MCF 10A (cell line): ENCODE measurements at regions not wholly inside any gene's neighbourhood (a gene's known extent, or its start where the extent isn't known, plus 50 kb on each side); places are given as distances from the start of the nearest gene placed in this dataset.

Source experiments
- BruUV-seq: library from RNA; stranded (reverse); fragments of 400-500 nt; replicated peaks from 2 replicates; lab custom pipeline; 2021; lab: Mats Ljungman, UMichigan
- CTCF ChIA-PET: fragments of 300-600 bp; sonication (Branson Sonifier 250); formaldehyde crosslinking; extraction: SDS; loops from one replicate; lab custom pipeline; 2021; ENCODE audit warnings: antibody characterized with exemption, inconsistent platforms; lab: Yijun Ruan, JAX
- POLR2A ChIA-PET: fragments of 300-600, 350-650 bp; sonication (Branson Sonifier 250); formaldehyde crosslinking; extraction: SDS; loops from one replicate; lab custom pipeline; 2020; ENCODE audit warnings: antibody characterized with exemption, inconsistent platforms; lab: Yijun Ruan, JAX
- DNase-seq: peaks from one replicate; pipeline ENCODE4 v3.0.0-alpha.2; 2018; ENCODE audit not compliant: unreplicated experiment
- H3K27ac Mint-ChIP-seq: one replicate; pipeline ENCODE4 v1.8.0; 2022; ENCODE audit warnings: mild to moderate bottlenecking, low read depth, mixed read lengths; ENCODE audit not compliant: unreplicated experiment
- H3K27me3 Mint-ChIP-seq: one replicate; pipeline ENCODE4 v1.8.0; 2022; ENCODE audit warnings: mixed read lengths; ENCODE audit not compliant: insufficient read depth, unreplicated experiment
- H3K36me3 Mint-ChIP-seq: one replicate; pipeline ENCODE4 v1.8.0; 2022; ENCODE audit warnings: mild to moderate bottlenecking, moderate library complexity, mixed read lengths; ENCODE audit not compliant: insufficient read depth, unreplicated experiment
- H3K4me1 Mint-ChIP-seq: one replicate; pipeline ENCODE4 v1.8.0; 2022; ENCODE audit warnings: mixed read lengths; ENCODE audit not compliant: insufficient read depth, unreplicated experiment
- H3K4me3 Mint-ChIP-seq: one replicate; pipeline ENCODE4 v1.8.0; 2022; ENCODE audit warnings: mild to moderate bottlenecking, moderate library complexity, mixed read lengths; ENCODE audit not compliant: unreplicated experiment
- H3K9me3 Mint-ChIP-seq: one replicate; pipeline ENCODE4 v1.8.0; 2022; ENCODE audit warnings: mixed read lengths; ENCODE audit not compliant: unreplicated experiment
- intact Hi-C: fragments of 100-400 bp; cut with micrococcal nuclease; formaldehyde crosslinking; loops from 2 replicates; pipeline ENCODE4 v1.14.1; 2022
- TF ChIP-seq, protein P1 (sequence below): fragments of 200-600 bp; IDR thresholded peaks from one replicate; pipeline ENCODE4 v1.8.0; 2022; ENCODE audit warnings: antibody characterized with exemption, mild to moderate bottlenecking; ENCODE audit not compliant: unreplicated experiment

DNA sequence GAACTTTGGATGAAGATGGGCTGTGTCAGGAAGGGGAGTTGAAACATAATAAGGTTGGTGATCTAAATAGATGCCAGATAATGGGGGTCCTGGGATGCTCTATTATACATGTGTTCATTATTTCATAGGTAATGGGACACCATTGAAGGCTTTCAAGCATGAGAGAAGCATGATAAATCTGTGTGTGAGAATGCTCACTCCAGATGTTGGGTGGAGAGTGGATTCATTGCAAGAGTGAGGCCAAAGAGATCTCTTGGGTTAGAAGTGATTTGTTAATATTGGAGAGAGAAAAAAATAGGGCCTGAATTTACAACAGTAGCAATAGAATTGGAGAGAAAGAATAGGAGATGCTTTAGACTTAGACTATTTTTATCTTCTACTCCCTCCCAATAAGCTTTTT, 321.3 kb downstream of the SAMD5 start:
- H3K27ac Mint-ChIP-seq, result no peak overlapping the region
- TF ChIP-seq, protein P1, sequence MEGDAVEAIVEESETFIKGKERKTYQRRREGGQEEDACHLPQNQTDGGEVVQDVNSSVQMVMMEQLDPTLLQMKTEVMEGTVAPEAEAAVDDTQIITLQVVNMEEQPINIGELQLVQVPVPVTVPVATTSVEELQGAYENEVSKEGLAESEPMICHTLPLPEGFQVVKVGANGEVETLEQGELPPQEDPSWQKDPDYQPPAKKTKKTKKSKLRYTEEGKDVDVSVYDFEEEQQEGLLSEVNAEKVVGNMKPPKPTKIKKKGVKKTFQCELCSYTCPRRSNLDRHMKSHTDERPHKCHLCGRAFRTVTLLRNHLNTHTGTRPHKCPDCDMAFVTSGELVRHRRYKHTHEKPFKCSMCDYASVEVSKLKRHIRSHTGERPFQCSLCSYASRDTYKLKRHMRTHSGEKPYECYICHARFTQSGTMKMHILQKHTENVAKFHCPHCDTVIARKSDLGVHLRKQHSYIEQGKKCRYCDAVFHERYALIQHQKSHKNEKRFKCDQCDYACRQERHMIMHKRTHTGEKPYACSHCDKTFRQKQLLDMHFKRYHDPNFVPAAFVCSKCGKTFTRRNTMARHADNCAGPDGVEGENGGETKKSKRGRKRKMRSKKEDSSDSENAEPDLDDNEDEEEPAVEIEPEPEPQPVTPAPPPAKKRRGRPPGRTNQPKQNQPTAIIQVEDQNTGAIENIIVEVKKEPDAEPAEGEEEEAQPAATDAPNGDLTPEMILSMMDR, result no peak
- ChIA-PET POLR2A (no interaction called here), CTCF (no interaction called here)
- H3K4me3 Mint-ChIP-seq, result no peak overlapping the region
- no peaks in the 10 kb centered on the region for H3K36me3 Mint-ChIP-seq
- intact Hi-C loops, result no loop called here
- DNase-seq, result no peak
- H3K27me3 Mint-ChIP-seq, result no peaks in the 10 kb centered on the region
- peaks cover 7% of the 10 kb centered on the region for H3K4me1 Mint-ChIP-seq
- BruUV-seq, result no TSS peak
- H3K9me3 Mint-ChIP-seq, result no peaks in the 10 kb centered on the region

DNA sequence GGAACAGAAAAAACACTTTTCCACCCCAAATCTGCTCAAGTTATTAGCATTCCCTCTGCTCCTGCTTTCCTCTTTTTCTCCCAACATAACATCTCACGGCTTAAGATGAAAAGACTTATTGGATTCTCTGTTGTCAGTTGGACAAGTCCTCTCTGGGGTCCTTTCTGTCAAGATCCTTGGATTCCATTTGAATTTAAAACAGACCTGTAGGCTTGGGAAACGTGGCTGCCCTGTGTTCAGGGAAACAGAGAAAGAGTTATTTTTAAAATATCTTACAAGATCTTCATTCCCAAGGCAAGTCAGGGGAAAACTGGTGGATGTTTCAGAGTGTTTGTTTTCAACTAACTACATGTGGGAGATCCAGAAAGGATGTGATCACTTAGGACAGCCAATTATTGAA, 322.9 kb downstream of the SAMD5 start:
- no peak overlapping the region for H3K4me3 Mint-ChIP-seq
- peaks cover 7% of the 10 kb centered on the region for H3K4me1 Mint-ChIP-seq
- H3K27me3 Mint-ChIP-seq, result no peaks in the 10 kb centered on the region
- no peaks in the 10 kb centered on the region for H3K9me3 Mint-ChIP-seq
- no peaks in the 10 kb centered on the region for H3K36me3 Mint-ChIP-seq
- POLR2A ChIA-PET, result interaction anchor here (0.7 kb wide), 1 partner anchor 319 kb away, joined by 3 read pairs; no protein-coding TSS in a partner anchor
- CTCF ChIA-PET, result no interaction called here
- TF ChIP-seq, protein P1, result no peak
- DNase-seq, result no peak
- no peak overlapping the region for H3K27ac Mint-ChIP-seq
- no TSS peak for BruUV-seq
- intact Hi-C loops, result no loop called here

DNA sequence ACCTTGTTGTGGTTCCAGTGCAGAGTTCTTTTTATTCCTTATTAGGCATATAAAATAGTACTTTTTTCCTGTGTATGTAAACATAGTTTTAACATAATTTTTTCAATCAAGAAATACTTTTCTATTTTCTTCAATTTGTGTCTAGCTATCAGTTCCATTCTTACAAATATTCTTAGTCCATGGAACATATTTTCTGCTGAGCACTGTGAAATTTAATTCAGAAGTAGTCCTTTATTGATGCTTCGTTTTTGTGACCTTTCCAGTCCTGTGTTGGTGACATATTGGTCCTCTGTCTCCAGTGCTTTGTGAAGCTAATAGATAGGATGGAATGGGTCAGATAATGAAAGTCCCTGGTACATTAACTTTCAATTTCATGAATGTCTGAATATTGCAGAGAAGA, 325.1 kb downstream of the SAMD5 start:
- Mint-ChIP-seq H3K9me3 (no peaks in the 10 kb centered on the region), H3K36me3 (no peaks in the 10 kb centered on the region), H3K4me1 (peaks cover 7% of the 10 kb centered on the region), H3K4me3 (no peak overlapping the region), H3K27ac (no peak overlapping the region), H3K27me3 (no peaks in the 10 kb centered on the region)
- DNase-seq, result no peak
- intact Hi-C loops, result no loop called here
- TF ChIP-seq, protein P1, result no peak
- no TSS peak for BruUV-seq
- CTCF ChIA-PET, result interaction anchor here (1.0 kb wide), 1 partner anchor 17 kb away, joined by 3 read pairs; no protein-coding TSS in a partner anchor
- POLR2A ChIA-PET, result no interaction called here

DNA sequence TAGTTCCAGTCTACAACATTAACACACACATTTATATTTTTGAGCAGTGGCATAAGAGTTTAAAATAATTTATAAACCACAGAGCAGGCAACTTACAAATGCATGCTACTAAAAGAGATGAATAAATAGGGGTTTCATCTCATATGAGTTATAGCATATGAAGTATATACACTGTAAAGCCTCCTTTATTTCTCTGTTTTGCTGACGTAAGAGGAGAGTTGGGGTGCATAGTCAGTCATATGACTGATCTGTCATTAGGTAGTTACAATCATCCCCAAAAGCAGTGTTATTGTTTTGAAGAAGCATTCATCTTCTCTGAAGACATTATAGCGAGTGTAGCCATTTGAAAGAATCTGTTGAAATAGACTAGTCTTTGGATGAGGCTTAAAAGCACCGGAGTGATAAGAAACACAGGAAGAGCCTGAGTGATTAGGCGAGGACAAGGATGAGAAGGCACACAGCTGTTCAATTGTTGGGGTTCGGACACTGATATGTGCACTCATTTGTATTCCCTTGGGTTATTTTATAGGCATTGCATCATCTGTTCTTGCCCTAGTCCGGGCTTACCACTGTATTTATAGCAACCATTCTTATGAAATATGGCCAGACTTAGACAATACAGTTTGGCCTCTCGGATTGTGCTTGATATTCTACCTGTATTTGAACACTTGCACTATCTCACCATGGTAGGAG, 325.7 kb downstream of the SAMD5 start:
- TF ChIP-seq, protein P1, result no peak
- ChIA-PET POLR2A (no interaction called here), CTCF (no interaction called here)
- H3K27ac Mint-ChIP-seq, result no peak overlapping the region
- no peak overlapping the region for H3K4me3 Mint-ChIP-seq
- H3K27me3 Mint-ChIP-seq, result no peaks in the 10 kb centered on the region
- intact Hi-C loops, result no loop called here
- no peak for DNase-seq
- peaks cover 7% of the 10 kb centered on the region for H3K4me1 Mint-ChIP-seq
- no TSS peak for BruUV-seq
- no peaks in the 10 kb centered on the region for H3K9me3 Mint-ChIP-seq
- no peaks in the 10 kb centered on the region for H3K36me3 Mint-ChIP-seq
